HepG2 (cell line): ENCODE measurements at regions not wholly inside any gene's neighbourhood (a gene's known extent, or its start where the extent isn't known, plus 50 kb on each side); places are given as distances from the start of the nearest gene placed in this dataset.

Experiments used
- ERF ChIP-seq: IDR thresholded peaks from 2 replicates; pipeline ENCODE4 v1.6.1; 2018; ENCODE audit warnings: missing biosample characterization, missing genetic modification reagents
- KDM6A ChIP-seq: IDR thresholded peaks from 2 replicates; pipeline ENCODE4 v1.6.1; 2016; ENCODE audit warnings: low read depth
- NBN ChIP-seq: fragments of 450-650 bp; conservative IDR thresholded peaks from 2 replicates; pipeline ENCODE4 v1.6.1; 2017
- NFKBIZ ChIP-seq: IDR thresholded peaks from 2 replicates; pipeline ENCODE4 v1.6.1; 2018; ENCODE audit warnings: missing genetic modification reagents, missing compliant biosample characterization
- SP5 ChIP-seq: IDR thresholded peaks from 2 replicates; pipeline ENCODE4 v1.6.1; 2016; ENCODE audit warnings: low read depth, borderline replicate concordance
- ZNF264 ChIP-seq: sonication (generic); formaldehyde crosslinking; IDR thresholded peaks from 2 replicates; pipeline ENCODE4 v1.4.0; 2020; ENCODE audit warnings: missing genetic modification reagents
- ZNF276 ChIP-seq: sonication (generic); formaldehyde crosslinking; IDR thresholded peaks from 2 replicates; pipeline ENCODE4 v1.4.0; 2020; ENCODE audit warnings: mild to moderate bottlenecking, low read depth, missing genetic modification reagents
- ZNF280D ChIP-seq: sonication (generic); formaldehyde crosslinking; IDR thresholded peaks from 2 replicates; pipeline ENCODE4 v1.5.1; 2020; ENCODE audit warnings: mild to moderate bottlenecking, missing genetic modification reagents
- ZNF335 ChIP-seq: sonication (generic); formaldehyde crosslinking; IDR thresholded peaks from 2 replicates; pipeline ENCODE4 v1.4.0; 2020; ENCODE audit warnings: missing genetic modification reagents
- ZNF362 ChIP-seq: sonication (generic); formaldehyde crosslinking; IDR thresholded peaks from 2 replicates; pipeline ENCODE4 v1.4.0; 2020; ENCODE audit warnings: missing genetic modification reagents, mild to moderate bottlenecking, borderline replicate concordance
- ZNF616 ChIP-seq: sonication (generic); formaldehyde crosslinking; IDR thresholded peaks from 2 replicates; pipeline ENCODE4 v1.5.0; 2020; ENCODE audit warnings: low read depth, mild to moderate bottlenecking, missing genetic modification reagents
- ZNF678 ChIP-seq: sonication (generic); formaldehyde crosslinking; IDR thresholded peaks from 2 replicates; pipeline ENCODE4 v1.4.0; 2020; ENCODE audit warnings: mild to moderate bottlenecking, missing genetic modification reagents
- TF ChIP-seq, protein P1 (sequence below): sonication (generic); formaldehyde crosslinking; IDR thresholded peaks from 2 replicates; pipeline ENCODE4 v1.5.1; 2020; ENCODE audit warnings: missing genetic modification reagents, mild to moderate bottlenecking, borderline replicate concordance

DNA sequence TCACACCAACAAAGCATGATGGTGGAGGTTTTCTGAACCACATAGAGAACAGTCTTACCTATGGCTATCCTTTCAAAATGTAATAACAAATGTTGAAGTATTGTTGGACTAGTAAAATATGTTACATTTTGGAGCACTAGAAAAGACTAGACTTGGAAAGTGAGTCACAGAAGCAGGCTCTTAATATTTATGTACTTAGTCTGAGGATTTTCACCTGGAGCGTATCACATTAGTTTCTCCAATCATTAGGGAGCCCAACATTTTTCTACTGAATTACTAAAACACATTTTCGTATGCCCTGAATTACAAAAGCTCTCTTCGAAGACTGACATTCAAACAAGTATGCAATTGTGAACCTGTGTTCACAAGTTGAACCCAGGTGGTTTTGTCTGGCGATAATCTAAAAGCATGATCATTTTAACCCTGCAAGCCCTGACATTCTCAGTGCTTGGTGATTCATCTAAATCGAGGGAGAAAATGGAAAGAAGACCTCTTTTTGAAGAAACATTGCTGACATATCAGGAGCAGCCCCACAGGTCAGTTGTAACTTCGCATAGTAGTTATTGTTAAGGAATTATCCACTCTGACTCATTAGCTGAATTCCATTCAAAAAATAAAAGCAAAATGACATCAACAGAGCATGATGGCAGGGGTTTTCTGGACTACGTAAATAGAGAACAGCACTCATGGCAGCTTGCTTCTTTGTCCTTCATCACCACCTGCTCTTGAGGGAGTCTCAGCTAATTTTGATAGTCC is 679.8 kb upstream of the NECTIN3 start (continued):
- TF ChIP-seq, protein P1, sequence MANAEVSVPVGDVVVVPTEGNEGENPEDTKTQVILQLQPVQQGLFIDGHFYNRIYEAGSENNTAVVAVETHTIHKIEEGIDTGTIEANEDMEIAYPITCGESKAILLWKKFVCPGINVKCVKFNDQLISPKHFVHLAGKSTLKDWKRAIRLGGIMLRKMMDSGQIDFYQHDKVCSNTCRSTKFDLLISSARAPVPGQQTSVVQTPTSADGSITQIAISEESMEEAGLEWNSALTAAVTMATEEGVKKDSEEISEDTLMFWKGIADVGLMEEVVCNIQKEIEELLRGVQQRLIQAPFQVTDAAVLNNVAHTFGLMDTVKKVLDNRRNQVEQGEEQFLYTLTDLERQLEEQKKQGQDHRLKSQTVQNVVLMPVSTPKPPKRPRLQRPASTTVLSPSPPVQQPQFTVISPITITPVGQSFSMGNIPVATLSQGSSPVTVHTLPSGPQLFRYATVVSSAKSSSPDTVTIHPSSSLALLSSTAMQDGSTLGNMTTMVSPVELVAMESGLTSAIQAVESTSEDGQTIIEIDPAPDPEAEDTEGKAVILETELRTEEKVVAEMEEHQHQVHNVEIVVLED, result no peak
- TF ChIP-seq ZNF276 (CRISPR knock-in tag) (no peak), ZNF280D (no peak), ZNF678 (CRISPR knock-in tag) (no peak), ZNF362 (no peak), ERF (CRISPR knock-in tag) (no peak), ZNF616 (CRISPR knock-in tag) (no peak), SP5 (CRISPR knock-in tag) (no peak), NFKBIZ (no peak), ZNF335 (CRISPR knock-in tag) (no peak), ZNF264 (CRISPR knock-in tag) (no peak), KDM6A (CRISPR knock-in tag) (no peak), NBN (no peak)
